GM23338 (cell line): ENCODE measurements at regions not wholly inside any gene's neighbourhood (a gene's known extent, or its start where the extent isn't known, plus 50 kb on each side); places are given as distances from the start of the nearest gene placed in this dataset.
"Not testable (repeated sequence)": the region's sequence is repeated elsewhere in the genome, so short reads cannot be mapped to it uniquely, and the experiment has no call there.

Source experiments
- CREB1 ChIP-seq: fragments of 250-450 bp; sonication (Bioruptor Pico); IDR thresholded peaks from 2 replicates; pipeline ENCODE4 v1.5.0; 2020; ENCODE audit warnings: low read depth, mild to moderate bottlenecking, moderate library complexity
- CTCF ChIP-seq, 2 experiments: fragments of 200-600 bp in 1 of 2; sonication (generic) in 1 of 2; conservative IDR thresholded peaks; 2 replicates each; pipeline versions ENCODE4 v1.5.1 to v1.6.1; 2016 to 2017; ENCODE audit warnings: antibody characterized with exemption in 2 of 2, low read depth in 2 of 2, mild to moderate bottlenecking in 2 of 2, moderate library complexity in 1 of 2
- EZH2 ChIP-seq: fragments of 200-600 bp; sonication (generic); IDR thresholded peaks from one replicate; pipeline ENCODE4 v1.8.0; 2017; ENCODE audit warnings: antibody characterized with exemption, mild to moderate bottlenecking, low read depth; ENCODE audit not compliant: unreplicated experiment
- EZH2phosphoT487 ChIP-seq: fragments of 200-600 bp; sonication (generic); IDR thresholded peaks from one replicate; pipeline ENCODE4 v1.8.1; 2018; ENCODE audit warnings: antibody characterized with exemption; ENCODE audit not compliant: unreplicated experiment
- JUNB ChIP-seq: IDR thresholded peaks from one replicate; pipeline ENCODE4 v1.6.1; 2016; ENCODE audit warnings: antibody characterized with exemption; ENCODE audit not compliant: unreplicated experiment
- NANOG ChIP-seq: IDR thresholded peaks from 2 replicates; pipeline ENCODE4 v1.6.1; 2016; ENCODE audit warnings: antibody characterized with exemption, borderline replicate concordance
- POLR2AphosphoS5 ChIP-seq: IDR thresholded peaks from 2 replicates; pipeline ENCODE4 v1.6.1; 2016; ENCODE audit warnings: antibody characterized with exemption, low read depth
- REST ChIP-seq: IDR thresholded peaks from one replicate; pipeline ENCODE4 v1.6.1; 2018; ENCODE audit warnings: antibody characterized with exemption; ENCODE audit not compliant: unreplicated experiment
- STAT1 ChIP-seq: IDR thresholded peaks from one replicate; pipeline ENCODE4 v1.6.1; 2016; ENCODE audit warnings: antibody characterized with exemption; ENCODE audit not compliant: unreplicated experiment
- ZNF331 ChIP-seq: fragments of 250-450 bp; sonication (Bioruptor Pico); IDR thresholded peaks from 2 replicates; pipeline ENCODE4 v1.5.0; 2020; ENCODE audit warnings: low read depth, mild to moderate bottlenecking, moderate library complexity

- TF ChIP-seq CTCF (conservative IDR thresholded peaks at IDR 0.05; ENCODE audit: low read depth in 2 of 2); POLR2AphosphoS5; CREB1 (CRISPR knock-in tag); EZH2; STAT1; EZH2phosphoT487; REST; NANOG; JUNB; ZNF331: not testable (repeated sequence)
Measured at GRCh38 chr20:52424357-52424942, 232.9 kb upstream of the ZFP64 start.
